ENCODE measurements at regions not wholly inside any gene's neighbourhood (a gene's known extent, or its start where the extent isn't known, plus 50 kb on each side); places are given as distances from the start of the nearest gene placed in this dataset.

DNA sequence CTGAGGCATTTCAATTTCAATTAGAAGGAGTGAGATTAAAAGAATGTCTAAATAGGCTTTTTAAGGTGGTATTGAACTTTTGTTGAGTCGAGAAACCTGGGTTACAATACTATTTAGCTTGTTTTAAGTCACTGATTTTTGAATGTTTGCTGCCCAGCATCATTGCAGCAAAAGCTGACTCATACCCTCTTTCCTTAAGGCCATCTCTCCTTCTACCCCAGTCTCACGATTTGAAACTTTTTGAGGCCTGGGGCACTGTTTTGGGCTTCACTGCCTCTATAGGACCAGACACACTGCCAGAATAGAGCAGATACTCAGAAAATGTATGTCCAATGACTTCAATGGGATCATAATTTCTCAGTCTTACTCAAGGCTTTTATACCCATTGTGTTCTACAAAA is 319.6 kb upstream of the TGFBR2 start:
- H3K9me3 ChIP-seq = no peaks in the 10 kb centered on the region
- intact Hi-C loops (cut with DNase I) = no loop called here
- 89 to 94% methylated on average over 2 of the region's 2 CpGs for WGBS, 2 donors
- DNase-seq = no peak
- peak overlapping the region in 3 of 4 donors; percentile 51 to 67 (median 56) for H3K27ac ChIP-seq
- H3K4me3 ChIP-seq = no peak overlapping the region
- TF ChIP-seq EP300 (IDR thresholded peaks at IDR 0.05) (no peak), POLR2A (IDR thresholded peaks at IDR 0.05) (no peak), POLR2AphosphoS5 (IDR thresholded peaks at IDR 0.05) (no peak)
- TF ChIP-seq, protein P1, sequence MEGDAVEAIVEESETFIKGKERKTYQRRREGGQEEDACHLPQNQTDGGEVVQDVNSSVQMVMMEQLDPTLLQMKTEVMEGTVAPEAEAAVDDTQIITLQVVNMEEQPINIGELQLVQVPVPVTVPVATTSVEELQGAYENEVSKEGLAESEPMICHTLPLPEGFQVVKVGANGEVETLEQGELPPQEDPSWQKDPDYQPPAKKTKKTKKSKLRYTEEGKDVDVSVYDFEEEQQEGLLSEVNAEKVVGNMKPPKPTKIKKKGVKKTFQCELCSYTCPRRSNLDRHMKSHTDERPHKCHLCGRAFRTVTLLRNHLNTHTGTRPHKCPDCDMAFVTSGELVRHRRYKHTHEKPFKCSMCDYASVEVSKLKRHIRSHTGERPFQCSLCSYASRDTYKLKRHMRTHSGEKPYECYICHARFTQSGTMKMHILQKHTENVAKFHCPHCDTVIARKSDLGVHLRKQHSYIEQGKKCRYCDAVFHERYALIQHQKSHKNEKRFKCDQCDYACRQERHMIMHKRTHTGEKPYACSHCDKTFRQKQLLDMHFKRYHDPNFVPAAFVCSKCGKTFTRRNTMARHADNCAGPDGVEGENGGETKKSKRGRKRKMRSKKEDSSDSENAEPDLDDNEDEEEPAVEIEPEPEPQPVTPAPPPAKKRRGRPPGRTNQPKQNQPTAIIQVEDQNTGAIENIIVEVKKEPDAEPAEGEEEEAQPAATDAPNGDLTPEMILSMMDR (IDR thresholded peaks at IDR 0.05) = no peak
- H3K4me1 ChIP-seq = peaks cover 0 to 34% (median 20%) of the 10 kb centered on the region in 4 donors
- no peaks in the 10 kb centered on the region for H3K36me3 ChIP-seq
- H3K27me3 ChIP-seq = no peaks in the 10 kb centered on the region

DNA sequence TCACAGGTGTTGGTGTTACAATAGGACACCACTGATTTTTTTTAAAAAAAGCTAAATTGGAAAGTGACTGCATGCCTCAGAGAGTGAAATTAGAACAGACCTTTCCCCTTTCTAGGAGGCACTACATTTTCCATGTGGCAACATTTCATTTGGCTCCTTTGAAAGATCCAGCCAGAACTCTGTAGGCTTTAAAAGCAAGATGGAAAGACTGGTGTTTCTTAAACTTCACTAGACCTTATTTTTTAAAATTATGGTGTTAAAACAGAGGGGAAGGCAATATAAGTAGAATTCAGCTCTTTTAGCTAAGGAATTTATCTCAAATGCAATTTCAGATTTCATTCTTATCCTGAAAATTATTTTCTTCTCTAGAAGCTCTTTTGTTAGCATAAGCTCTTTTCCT is 317.6 kb upstream of the TGFBR2 start:
- H3K4me3 ChIP-seq = no peak overlapping the region
- no peaks in the 10 kb centered on the region for H3K27me3 ChIP-seq
- TF ChIP-seq POLR2AphosphoS5 (IDR thresholded peaks at IDR 0.05) (no peak), EP300 (IDR thresholded peaks at IDR 0.05) (no peak), POLR2A (IDR thresholded peaks at IDR 0.05) (no peak)
- TF ChIP-seq, protein P1 (IDR thresholded peaks at IDR 0.05) = no peak
- no peaks in the 10 kb centered on the region for H3K9me3 ChIP-seq
- H3K27ac ChIP-seq = no peak overlapping the region
- no peaks in the 10 kb centered on the region for H3K36me3 ChIP-seq
- DNase-seq = no peak
- peaks cover 0 to 24% (median 15%) of the 10 kb centered on the region in 4 donors for H3K4me1 ChIP-seq
- intact Hi-C loops (cut with DNase I) = no loop called here

DNA sequence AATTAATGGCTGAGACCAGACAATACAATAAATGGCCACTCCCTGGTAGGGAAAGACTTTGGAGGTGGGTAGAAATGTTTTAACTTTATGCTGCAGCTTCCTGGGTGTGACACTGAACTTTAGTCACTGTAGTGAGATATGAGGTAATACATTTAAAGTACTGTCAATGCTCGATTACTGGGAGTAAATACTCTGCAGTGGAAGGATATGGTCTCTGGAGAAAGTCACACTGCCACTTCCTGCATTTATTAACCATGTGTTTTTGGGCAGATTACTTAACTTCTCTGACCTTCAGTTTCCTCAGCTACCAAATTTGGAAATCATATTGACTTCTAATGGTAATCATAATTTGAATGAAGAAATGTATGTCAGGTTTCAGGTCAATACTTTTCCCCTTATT is 317.1 kb upstream of the TGFBR2 start:
- no peak overlapping the region for H3K27ac ChIP-seq
- WGBS, 2 donors = 4 to 14% methylated on average over 1 of the region's 1 CpG

DNA sequence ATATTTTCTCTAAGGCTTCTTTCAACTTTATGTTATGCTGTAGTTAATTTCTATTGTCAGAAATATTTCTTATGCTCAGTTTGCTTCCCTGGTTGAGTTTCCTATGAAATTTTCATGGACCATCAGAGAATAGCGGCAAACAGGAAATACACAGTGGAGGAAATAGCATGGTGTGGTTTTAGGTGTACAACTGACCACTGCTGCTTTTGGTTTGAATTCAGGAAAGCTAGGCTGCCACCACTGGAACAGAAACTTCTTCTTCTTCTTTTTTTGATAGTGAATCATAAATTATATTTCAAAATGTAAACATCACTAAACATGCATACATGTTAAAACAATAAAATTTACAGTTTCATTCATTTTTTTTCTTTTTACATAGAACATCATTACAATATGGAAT is 316.6 kb upstream of the TGFBR2 start:
- WGBS, 2 donors = 41 to 43% methylated on average over 1 of the region's 1 CpG
- no peak for TF ChIP-seq POLR2AphosphoS5 (IDR thresholded peaks at IDR 0.05)
- TF ChIP-seq, protein P1 (IDR thresholded peaks at IDR 0.05) = no peak
- no peak for TF ChIP-seq EP300 (IDR thresholded peaks at IDR 0.05)
- intact Hi-C loops (cut with DNase I) = no loop called here
- Histone ChIP-seq H3K36me3 (no peaks in the 10 kb centered on the region), H3K4me1 (peaks cover 0 to 24% (median 15%) of the 10 kb centered on the region in 4 donors), H3K4me3 (no peak overlapping the region), H3K9me3 (no peaks in the 10 kb centered on the region), H3K27me3 (no peaks in the 10 kb centered on the region), H3K27ac (no peak overlapping the region)
- no peak for DNase-seq

More for the DNA sequence above, 317.1 kb upstream of the TGFBR2 start:
- TF ChIP-seq, protein P1 (IDR thresholded peaks at IDR 0.05) = no peak
- TF ChIP-seq POLR2AphosphoS5 (IDR thresholded peaks at IDR 0.05) (no peak), EP300 (IDR thresholded peaks at IDR 0.05) (no peak)
- intact Hi-C loops (cut with DNase I) = no loop called here
- no peaks in the 10 kb centered on the region for H3K36me3 ChIP-seq
- H3K27me3 ChIP-seq = no peaks in the 10 kb centered on the region
- no peak overlapping the region for H3K4me3 ChIP-seq
- no peak for DNase-seq
- H3K9me3 ChIP-seq = no peaks in the 10 kb centered on the region
- peaks cover 0 to 24% (median 15%) of the 10 kb centered on the region in 4 donors for H3K4me1 ChIP-seq

DNA sequence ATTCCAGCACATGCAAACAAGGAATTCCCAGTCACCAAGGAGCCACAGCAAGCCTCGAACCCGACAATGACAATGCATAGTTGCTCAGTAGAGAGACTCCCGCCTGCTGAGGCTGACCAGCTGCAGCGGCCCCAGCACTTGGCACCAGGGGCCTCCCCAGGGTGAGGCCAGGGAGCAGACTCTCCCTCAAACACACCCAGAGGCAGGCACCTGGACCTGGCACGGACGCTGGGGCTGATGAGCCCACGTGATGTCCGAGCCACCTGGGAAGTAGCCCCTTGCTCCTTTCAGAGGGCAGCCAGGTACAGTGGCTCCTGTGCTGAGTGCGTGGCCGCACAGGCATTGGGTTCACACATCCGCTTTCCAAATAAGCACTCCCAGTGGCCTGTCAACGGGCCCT is 315.9 kb upstream of the TGFBR2 start:
- peaks cover 0 to 18% (median 13%) of the 10 kb centered on the region in 4 donors for H3K4me1 ChIP-seq
- TF ChIP-seq POLR2A (IDR thresholded peaks at IDR 0.05) = no peak
- TF ChIP-seq POLR2AphosphoS5 (IDR thresholded peaks at IDR 0.05) = no peak
- no peak for TF ChIP-seq EP300 (IDR thresholded peaks at IDR 0.05)
- H3K27me3 ChIP-seq = no peaks in the 10 kb centered on the region
- H3K36me3 ChIP-seq = no peaks in the 10 kb centered on the region
- H3K27ac ChIP-seq = no peak overlapping the region
- DNase-seq = no peak
- WGBS, 2 donors = 94% methylated on average over 12 of the region's 12 CpGs
- no peak overlapping the region for H3K4me3 ChIP-seq
- H3K9me3 ChIP-seq = no peaks in the 10 kb centered on the region
- intact Hi-C loops (cut with DNase I) = no loop called here

Data from sigmoid colon (tissue), 6 donors.